Progenitor cell of endocrine pancreas (in vitro differentiated cells): ENCODE measurements at regions not wholly inside any gene's neighbourhood (a gene's known extent, or its start where the extent isn't known, plus 50 kb on each side); places are given as distances from the start of the nearest gene placed in this dataset.

Source experiments
- DNase-seq: peaks from one replicate; pipeline ENCODE4 v3.0.0; 2021; ENCODE audit warnings: low spot score; ENCODE audit not compliant: unreplicated experiment
- H3K27ac Mint-ChIP-seq: 2 replicates; pipeline ENCODE4 v1.8.0; 2021; ENCODE audit warnings: mild to moderate bottlenecking, moderate library complexity, mixed read lengths
- H3K27me3 Mint-ChIP-seq: 2 replicates; pipeline ENCODE4 v1.8.0; 2021; ENCODE audit warnings: mixed read lengths
- H3K36me3 Mint-ChIP-seq: 2 replicates; pipeline ENCODE4 v1.8.0; 2022; ENCODE audit warnings: mixed read lengths; ENCODE audit not compliant: insufficient read depth
- H3K4me1 Mint-ChIP-seq: 2 replicates; pipeline ENCODE4 v1.8.0; 2021; ENCODE audit warnings: low read depth, mixed read lengths
- H3K4me3 Mint-ChIP-seq: 2 replicates; pipeline ENCODE4 v1.8.0; 2021; ENCODE audit warnings: low read depth, mild to moderate bottlenecking, moderate library complexity, mixed read lengths
- H3K9me3 Mint-ChIP-seq: 2 replicates; pipeline ENCODE4 v1.8.0; 2021; ENCODE audit warnings: low read depth, mixed read lengths
- TF ChIP-seq, protein P1 (sequence below): fragments of 200-600 bp; sonication (generic); IDR thresholded peaks from one replicate; pipeline ENCODE4 v1.5.0; 2021; ENCODE audit warnings: antibody characterized with exemption, mild to moderate bottlenecking; ENCODE audit not compliant: unreplicated experiment

GRCh38 chr1:182217071-182217470 lies 155.6 kb upstream of the ZNF648 start:
- H3K27ac Mint-ChIP-seq: no peak overlapping the region
- H3K4me1 Mint-ChIP-seq: peaks cover 10% of the 10 kb centered on the region
- H3K36me3 Mint-ChIP-seq: peaks cover 9% of the 10 kb centered on the region
- H3K4me3 Mint-ChIP-seq: no peak overlapping the region
- peaks cover 15% of the 10 kb centered on the region for H3K9me3 Mint-ChIP-seq
- peaks cover 2% of the 10 kb centered on the region for H3K27me3 Mint-ChIP-seq
- no peak for DNase-seq
- TF ChIP-seq, protein P1, sequence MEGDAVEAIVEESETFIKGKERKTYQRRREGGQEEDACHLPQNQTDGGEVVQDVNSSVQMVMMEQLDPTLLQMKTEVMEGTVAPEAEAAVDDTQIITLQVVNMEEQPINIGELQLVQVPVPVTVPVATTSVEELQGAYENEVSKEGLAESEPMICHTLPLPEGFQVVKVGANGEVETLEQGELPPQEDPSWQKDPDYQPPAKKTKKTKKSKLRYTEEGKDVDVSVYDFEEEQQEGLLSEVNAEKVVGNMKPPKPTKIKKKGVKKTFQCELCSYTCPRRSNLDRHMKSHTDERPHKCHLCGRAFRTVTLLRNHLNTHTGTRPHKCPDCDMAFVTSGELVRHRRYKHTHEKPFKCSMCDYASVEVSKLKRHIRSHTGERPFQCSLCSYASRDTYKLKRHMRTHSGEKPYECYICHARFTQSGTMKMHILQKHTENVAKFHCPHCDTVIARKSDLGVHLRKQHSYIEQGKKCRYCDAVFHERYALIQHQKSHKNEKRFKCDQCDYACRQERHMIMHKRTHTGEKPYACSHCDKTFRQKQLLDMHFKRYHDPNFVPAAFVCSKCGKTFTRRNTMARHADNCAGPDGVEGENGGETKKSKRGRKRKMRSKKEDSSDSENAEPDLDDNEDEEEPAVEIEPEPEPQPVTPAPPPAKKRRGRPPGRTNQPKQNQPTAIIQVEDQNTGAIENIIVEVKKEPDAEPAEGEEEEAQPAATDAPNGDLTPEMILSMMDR: no peak

DNA sequence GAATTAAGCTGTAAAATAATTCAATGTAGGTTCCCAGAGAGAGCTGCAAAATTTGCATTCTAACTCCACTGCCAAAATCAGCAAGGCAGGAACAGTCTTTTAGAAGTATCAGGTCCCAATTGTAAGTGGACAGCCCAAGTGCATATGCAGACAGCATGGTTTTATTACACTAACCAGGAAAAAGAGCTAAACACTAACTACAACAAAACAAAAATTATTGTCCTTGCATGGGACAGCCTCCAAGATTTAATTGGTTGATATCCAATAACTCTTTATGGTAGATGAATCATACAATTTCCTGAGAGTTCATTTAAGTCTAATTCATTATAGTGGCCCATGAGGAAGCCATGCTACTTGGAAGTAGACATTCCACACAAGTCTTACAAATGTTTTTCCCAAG lies 154.3 kb upstream of the ZNF648 start:
- Mint-ChIP-seq H3K4me3 (no peak overlapping the region), H3K27me3 (peaks cover 2% of the 10 kb centered on the region), H3K9me3 (peaks cover 9% of the 10 kb centered on the region), H3K4me1 (peaks cover 12% of the 10 kb centered on the region), H3K36me3 (peaks cover 7% of the 10 kb centered on the region), H3K27ac (no peak overlapping the region)
- DNase-seq: no peak
- TF ChIP-seq, protein P1: no peak

- Mint-ChIP-seq H3K36me3 (peaks cover 2% of the 10 kb centered on the region), H3K4me3 (no peak overlapping the region), H3K27me3 (peaks cover 2% of the 10 kb centered on the region), H3K9me3 (peaks cover 3% of the 10 kb centered on the region), H3K27ac (no peak overlapping the region), H3K4me1 (peaks cover 16% of the 10 kb centered on the region)
- TF ChIP-seq, protein P1: no peak
- DNase-seq: no peak
Observed at GRCh38 chr1:182213163-182213562, 151.7 kb upstream of the ZNF648 start.

- Mint-ChIP-seq H3K9me3 (no peaks in the 10 kb centered on the region), H3K4me1 (peaks cover 12% of the 10 kb centered on the region), H3K4me3 (no peak overlapping the region), H3K27ac (no peak overlapping the region), H3K27me3 (peaks cover 2% of the 10 kb centered on the region), H3K36me3 (no peaks in the 10 kb centered on the region)
- no peak for DNase-seq
- TF ChIP-seq, protein P1: no peak
Observed at GRCh38 chr1:182211386-182211785, 149.9 kb upstream of the ZNF648 start.

DNA sequence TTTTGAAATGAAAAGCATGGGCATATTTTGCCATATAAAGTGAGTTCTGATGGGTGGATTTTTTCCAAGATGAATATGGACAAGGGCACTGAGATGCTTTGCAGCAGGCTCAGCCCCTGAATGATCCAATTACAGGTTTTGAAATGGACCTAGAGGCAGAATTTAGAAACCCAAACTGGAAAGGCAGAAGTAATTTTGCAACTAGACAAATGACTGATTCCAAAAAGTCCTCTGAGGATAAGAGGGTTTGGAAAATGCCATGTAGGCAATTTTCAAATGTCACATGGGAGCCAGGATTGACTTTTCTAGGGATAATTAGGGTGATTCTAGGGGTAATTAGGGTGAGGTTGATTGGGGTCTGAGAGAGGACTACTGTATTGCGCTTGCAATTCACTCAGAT lies 148.9 kb upstream of the ZNF648 start:
- Mint-ChIP-seq H3K27me3 (peaks cover 2% of the 10 kb centered on the region), H3K4me3 (no peak overlapping the region), H3K36me3 (no peaks in the 10 kb centered on the region), H3K9me3 (no peaks in the 10 kb centered on the region), H3K27ac (no peak overlapping the region), H3K4me1 (peaks cover 13% of the 10 kb centered on the region)
- TF ChIP-seq, protein P1: no peak
- DNase-seq: no peak
